Dermis blood vessel endothelial cell (primary cell): ENCODE measurements at regions not wholly inside any gene's neighbourhood (a gene's known extent, or its start where the extent isn't known, plus 50 kb on each side); places are given as distances from the start of the nearest gene placed in this dataset.
"Not testable (repeated sequence)": the region's sequence is repeated elsewhere in the genome, so short reads cannot be mapped to it uniquely, and the experiment has no call there.

Experiments
- DNase-seq: peaks from one replicate; pipeline ENCODE4 v3.0.0; 2010

DNA sequence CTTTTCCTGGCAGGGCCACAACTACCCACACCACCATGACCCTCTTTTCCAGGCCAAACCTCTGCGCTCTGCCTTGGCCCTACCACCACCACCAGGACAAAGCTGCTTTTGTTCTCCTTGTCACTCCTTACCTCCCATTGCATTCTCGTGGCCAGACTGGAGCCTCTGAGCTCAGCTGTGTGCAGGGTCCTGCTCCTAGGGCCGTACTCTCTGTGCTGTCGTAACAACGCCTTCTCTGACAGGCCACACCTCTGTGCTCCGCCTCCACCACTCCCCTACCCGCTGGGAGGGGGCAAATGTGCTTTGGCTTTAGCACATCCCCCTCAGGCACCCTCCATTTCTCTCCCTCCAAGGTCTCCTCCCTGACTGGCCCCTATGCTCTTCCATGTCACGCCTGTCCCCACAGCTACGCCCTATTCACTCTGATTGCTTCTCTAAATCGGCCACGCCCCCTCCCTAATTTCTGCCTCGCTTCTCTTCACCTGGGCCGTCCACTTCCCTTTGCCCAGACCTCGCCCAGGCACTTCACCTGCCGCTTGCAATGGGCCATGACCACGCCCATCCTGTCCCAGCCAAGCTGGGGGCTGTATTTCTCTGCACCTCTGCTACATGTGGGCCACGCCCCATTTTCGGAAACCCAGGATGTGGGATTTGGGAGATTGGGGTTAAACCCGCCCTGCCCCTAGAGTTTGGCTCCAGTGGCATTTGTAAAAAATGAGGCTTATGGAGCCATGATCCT is 472.3 kb downstream of the KLF12 start:
- DNase-seq = no peak

DNA sequence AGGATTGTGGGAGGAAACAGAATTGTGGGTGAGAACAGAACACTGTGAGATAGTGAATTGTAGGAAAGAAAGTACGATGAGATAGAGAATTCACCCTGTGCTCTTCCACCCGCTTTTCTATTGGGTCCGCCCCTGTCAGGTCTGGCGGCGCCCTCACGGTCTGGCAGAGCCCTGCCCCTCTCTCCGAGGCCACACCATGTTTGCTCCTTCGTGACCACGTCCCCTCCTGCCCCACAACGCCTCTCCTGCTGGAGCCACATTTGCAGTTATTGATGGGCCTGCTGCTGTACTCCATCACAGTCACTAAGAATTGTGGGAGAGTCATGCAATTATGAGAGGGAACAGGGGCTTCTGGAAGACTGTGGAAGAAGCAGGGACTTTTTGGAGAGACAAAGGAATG is 473.1 kb downstream of the KLF12 start:
- DNase-seq = no peak

DNA sequence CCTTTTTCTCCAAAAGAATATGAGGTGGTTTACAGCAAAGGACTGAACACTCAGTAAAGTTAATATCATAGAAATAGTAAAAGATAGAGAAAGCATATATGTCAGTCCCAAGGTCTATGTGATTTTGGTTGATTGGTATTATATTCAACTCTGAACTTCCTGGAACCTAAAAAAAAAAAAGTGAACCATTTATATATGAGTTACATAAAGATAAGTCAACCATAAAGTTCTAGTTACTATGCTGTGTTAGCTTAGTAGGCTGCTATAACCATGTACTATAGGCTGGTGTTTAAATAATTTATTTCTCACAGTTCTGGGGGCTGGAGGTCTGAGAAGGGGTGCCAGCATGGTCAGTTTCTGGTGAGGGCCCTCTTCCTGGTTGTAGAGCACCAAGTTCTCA is 475.6 kb downstream of the KLF12 start:
- DNase-seq = no peak

DNA sequence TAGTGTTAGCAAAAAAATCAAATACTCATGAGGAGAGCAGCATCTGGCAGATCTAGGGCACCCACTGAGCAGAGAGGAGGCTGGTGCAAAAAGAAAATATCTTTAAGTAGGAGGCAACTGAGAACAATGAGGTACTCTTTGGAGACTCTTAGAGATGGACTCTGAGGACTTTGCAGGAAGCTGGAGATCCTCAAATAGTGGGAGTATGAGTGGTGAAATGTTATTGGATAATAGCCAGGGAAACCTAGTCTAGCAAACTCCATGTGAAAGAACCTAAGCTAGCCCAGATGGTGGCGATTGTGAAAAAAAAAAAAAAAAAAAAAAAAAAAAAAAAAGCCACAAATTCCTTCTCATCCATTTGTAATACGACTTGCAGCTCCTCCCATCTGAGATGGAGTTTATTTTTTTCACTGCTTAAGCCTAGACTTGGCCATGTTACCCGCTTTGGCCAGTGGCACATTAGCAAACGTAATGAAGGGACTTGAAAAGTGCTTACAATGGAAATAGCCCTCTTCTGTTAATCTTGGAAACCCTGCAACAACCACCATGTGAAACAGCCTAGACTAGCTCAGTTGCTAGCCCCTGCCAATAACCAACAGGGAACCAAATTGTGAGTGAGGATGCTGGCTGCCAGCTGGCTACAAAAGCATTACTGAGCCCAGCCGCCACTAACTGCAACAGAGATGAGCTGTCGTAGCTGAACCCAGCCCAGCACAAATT is 476.2 kb downstream of the KLF12 start:
- DNase-seq = no peak

DNA sequence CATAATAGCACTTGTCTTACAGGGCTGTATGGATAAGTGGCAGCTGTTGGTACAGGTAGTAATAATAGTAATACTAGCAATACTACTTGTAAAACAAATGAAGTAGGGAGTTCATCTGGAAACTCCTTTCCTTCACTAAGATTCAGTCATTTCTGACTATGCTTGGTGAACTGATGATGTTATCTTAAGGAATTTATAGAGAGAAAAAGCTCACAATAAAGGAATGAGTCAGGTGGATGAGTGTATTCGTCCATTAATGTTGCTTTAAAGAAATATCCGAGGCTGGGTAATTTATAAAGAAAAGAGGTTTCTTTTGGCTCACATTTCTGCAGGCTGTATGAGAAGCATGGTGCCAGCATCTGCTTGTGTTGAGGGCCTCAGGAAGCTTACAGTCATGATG is 477.3 kb downstream of the KLF12 start:
- DNase-seq = no peak

DNA sequence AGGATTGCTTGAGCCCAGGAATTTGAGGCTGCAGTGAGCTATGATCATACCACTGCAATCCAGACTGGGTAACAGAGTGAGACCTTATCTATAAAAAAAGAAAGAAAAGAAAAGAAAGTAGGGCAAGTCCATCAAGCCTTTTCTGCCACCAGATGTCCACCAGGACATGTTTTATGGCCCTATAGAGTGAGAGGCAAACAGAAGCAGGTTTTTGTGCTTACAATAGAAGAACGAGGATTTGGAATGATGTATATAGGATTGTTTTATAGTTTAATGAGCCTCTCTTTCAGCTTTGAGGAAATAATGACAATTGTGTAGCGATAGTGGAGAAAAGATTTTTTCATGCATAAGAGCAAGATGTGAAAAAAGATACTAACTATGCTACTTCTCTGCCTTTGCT is 480.5 kb downstream of the KLF12 start:
- DNase-seq = no peak

DNA sequence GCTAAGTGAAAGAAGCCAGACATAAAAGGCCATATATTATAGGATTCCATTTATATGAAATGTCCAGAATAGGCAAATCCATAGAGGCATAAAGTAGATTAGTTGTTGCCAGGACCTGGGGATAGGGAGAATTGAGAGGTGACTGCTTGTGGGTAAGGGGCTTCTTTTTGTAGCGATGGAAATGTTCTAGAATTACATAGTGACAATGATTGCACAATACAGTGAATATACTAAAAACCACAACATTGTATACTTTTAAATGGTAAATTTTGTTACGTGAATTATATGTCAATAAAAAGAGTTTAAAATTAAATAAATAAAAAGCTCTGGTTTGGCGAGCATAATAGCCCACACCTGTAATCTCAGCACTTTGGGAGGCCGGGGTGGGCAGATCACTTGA is 486.8 kb downstream of the KLF12 start:
- no peak for DNase-seq

DNA sequence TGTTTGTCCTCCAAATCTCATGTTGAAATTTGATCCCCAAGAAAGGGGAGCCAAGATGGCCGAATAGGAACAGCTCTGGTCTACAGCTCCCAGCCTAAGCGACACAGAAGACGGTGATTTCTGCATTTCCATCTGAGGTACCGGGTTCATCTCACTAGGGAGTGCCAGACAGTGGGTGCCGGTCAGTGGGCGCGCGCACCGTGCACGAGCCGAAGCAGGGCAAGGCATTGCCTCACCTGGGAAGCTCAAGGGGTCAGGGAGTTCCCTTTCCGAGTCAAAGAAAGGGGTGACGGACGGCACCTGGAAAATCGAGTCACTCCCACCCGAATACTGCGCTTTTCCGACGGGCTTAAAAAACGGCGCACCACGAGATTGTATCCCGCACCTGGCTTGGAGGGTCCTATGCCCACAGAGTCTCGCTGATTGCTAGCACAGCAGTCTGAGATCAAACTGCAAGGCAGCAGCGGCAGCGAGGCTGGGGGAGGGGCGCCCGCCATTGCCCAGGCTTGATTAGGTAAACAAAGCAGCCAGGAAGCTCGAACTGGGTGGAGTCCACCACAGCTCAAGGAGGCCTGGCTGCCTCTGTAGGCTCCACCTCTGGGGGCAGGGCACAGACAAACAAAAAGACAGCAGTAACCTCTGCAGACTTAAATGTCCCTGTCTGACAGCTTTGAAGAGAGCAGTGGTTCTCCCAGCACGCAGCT is 493.6 kb downstream of the KLF12 start:
- DNase-seq = not testable (repeated sequence)

DNA sequence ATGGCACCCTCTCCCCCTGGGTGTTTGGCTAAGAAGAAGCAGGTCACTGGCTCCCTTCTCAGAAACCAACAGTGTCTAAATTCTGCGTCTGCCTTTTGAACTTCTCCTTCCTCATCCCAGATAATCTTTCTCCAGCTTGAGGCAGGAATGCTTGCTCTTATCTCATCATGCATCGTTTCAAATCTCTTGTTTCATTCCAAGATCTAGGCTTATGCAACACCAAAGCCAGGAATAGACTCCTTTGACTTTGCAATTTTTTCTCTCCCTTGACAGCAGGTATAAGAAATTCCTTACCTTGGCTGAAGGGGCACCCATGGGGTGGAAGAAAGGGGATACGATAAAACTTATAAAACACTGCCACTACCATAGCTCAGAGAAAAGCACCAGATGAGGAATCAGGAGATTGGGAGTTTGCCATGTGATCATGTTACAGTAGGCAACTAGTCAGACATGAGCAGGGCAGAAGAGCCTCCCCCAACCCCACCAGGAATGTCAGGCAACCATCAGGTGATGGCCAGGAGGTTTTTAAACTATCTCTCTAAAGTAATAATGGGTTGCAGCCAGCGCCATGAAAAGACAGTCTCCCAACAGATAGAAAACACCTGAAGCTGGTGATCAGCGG is 498.9 kb downstream of the KLF12 start:
- no peak for DNase-seq

DNA sequence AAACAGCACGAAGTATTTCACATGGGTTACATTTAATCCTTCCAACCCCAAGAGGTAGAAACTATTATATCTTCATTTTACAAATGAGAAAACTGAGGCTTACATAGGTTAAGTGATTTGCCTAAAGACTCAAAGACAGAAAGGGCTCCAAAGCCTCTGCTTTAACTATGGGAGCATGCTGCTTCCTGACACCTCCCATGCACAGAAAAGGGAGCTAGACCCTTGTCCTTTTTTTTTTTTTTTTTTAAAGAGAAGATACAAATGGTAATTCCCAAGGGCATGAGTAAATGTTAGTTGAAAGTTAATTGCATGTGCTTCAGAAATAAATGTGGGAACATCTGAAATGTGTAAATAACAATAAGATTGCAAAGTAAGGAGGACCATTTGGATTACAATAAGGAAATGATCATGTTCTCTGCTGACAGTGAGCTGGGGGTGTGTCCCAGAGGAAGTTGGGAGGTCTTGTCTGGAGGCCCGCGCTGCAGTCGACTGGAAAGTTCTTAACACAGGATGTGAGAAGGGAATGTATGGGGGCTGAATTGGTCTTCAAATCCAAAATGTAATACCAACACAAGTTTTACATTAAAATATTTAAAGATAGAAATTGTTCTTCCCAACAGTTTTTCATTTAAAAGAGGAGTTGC is 500.3 kb downstream of the KLF12 start:
- DNase-seq = no peak

DNA sequence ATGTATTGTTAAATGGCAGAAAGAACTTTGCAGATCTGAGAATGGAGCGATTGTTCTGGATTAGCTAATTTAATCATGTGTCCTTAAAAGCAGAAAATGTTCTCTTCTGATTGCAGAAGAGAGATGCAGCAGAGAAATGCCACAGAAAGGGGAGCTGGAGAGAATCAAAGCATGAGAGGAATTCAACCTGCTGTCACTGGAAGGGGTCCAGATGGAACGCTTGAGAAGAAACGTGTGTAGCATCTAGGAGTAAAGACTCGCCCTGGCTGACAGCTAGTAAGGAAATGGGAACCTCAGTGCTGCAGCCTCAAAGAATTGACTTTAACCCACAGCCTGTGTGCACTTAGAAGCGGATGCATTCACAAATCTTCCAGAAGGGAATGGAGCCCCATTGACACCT is 502.8 kb downstream of the KLF12 start:
- no peak for DNase-seq

DNA sequence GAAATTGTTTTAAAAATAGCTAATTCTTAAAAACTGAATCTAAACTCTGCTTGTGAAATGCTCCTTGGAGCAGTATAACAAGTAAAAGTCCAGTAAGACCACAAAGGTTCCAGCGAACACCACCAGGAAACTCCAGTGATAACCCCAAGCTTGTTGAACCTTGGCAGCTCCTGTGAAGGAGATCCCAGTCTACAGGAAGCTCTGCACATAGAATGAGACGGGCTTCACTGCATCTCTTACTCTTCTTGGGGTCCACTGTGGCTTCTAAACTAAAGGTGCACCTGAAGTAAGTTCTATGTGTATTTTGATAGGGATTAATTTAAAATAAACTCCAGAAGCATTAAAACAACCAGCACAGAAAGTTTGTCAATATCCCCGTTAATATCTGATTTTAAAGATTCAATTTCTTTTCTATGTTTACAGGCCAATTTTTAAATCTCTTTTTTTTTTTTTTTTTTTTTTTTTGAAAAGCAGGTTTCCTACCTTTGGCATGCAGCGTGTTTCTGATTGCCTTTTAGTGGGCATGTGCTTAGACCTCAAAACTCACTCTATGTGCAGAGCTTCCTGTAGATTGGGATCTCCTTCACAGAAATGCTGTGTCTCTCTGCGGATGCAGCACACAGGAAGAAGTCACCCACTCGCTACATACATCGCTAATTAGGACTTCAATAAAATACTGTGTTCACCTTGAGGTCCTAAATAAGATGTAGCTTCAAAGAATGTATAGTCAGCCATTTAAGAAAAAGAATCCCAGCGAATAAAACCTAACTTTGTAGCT is 508.5 kb downstream of the KLF12 start:
- DNase-seq = no peak

DNA sequence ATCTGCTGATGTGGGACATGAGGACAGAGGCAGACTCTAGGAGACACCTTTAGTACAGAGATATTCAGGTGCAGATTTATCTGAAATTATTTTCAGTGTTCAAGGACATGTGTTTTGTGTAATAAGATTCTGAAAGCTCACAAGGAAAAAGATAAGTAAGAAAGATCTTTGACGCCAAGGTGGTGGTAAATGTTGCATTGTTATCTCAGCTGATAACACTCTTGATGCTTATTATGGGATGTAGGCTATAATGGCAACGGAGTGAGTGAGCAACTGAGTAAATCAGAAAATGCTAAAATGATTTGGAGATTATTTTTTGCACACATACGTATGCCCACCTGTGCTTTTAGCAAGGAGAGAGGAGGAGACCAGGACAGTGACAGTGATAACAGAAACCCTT is 510.9 kb downstream of the KLF12 start:
- DNase-seq = no peak

DNA sequence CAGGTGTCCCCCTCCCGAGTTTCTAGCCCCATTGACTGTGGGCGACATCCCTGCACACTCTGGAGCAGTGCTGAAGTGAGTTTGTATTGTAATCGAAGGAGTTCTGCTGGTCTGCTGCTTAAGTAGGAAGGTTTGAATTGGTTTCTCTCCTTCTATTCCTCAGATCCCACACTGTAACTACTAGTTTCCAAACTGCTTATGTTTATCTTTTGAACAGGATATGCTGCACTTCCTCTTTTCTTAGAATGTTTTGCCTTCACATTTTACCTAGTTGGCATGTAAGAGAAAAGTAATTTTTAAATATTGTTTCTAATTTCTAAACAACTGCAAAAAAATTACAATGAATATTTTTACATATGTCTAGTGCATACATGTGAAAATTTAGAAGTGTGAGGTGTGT is 511.8 kb downstream of the KLF12 start:
- DNase-seq = peak; percentile 1

DNA sequence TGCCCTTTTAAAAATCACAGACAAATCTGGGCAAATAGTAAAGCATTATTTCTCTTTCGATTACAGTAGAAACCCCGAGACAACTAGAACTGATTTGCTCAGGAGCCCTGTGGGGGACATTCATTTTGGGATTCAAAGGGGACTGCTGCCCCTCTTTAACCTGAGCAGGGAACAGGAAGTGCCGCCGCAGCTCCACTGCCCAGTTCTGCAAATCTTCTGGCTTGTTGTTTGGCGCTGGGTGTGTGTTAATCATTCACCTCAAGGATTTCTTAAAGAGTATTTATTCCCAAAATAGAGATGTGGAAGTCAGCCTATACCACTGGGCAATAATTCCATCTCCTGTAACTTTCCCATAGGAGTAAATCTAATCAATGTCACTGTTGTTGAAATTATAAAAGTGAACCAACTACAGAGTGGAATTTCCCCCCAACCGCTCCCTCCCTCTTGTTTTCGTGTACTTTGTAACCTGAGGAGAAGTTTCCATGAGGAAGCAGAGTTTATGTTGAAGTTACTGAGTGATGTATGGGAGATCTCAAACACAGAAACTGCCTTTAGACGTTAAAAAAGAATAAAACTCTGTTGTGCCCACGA is 515.8 kb downstream of the KLF12 start:
- no peak for DNase-seq

DNA sequence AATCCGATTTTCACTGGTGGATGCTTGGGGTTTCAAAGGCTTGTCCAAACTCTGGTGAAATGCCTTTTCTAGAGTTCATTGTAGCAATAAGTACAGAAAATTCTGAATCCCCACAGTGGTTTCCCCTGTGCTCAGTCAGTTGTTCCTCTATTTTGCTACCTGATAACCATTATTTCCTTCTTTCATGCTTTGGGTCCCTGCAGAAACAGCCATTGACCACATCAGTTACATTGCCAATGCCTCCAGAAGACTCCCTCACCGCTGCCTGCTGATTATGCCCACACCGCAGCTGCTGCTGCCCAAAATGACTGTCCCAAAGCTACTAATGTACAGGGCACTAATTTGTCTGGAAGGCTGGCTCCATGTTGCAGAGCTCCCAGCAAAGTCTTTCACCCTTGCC is 517.3 kb downstream of the KLF12 start:
- DNase-seq = no peak

DNA sequence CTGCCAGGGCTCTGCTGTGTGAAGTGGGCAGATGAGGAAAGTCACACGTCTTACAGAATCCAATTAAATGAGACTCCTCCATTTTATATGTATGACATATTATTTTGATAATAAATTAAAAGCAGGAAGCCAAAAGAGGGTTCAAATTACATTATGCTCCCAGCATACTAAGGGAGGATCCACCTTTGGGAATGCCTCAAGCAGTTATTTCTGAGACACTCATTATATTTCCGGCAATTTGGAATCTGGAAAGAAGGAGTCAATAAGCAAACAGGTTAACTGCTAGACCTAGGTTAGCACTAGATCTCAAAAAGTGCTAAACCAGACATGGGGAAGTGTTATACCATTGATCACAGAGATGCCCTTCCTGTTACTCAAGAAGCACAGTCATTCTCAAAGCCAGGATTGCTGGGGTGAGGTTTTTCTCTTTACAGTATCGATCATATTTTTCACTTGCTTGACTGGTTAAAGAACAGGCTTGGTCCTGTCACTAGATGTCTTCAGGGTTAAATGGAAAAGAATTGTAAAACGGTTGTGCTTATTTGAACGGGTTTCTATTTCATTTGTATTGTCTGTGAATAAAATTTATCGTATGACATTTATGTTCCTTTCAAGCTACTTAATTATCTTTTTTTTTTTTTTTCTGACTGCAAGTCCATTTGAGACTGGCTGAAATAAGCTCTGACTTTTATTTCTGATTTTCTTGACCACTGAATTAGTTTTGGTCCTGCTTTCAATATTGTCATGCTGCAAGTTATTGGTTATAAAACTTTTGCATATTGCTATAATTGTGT is 523.2 kb downstream of the KLF12 start:
- no peak for DNase-seq

DNA sequence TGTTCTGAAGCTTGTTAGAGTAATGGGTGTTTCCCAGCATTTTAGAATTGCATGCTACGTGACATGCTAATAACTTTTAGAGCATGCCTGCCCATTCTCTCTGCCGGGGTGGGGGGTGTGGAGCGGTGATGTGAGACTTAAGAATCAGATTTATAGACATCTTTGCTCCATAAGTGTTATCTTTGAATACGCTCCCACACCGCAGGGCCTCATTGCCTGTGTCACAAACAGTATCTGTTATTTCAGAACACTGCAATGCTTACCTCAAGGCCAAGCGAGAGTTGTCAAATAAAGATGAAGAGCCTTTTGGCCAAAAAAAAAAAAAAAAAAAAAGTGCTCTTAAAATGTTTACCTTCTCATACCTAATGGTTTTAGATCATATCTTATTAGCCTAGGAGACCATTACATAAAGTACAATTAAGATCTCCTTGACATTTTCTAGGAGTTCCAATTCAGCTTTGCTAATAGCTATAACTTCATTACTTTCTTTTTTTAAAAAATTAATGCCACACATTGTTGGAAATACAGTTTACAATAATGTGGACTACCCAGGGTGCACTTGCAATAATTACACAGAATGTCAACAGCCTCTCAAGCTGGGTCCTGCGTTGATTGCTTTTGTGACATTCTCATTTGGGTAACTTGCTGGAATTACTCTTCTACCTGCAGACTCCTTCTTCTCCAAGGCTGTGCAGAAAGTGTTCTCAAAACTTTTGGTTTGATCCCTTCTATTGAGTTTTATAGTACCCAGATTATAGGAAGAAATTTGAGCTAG is 525.3 kb downstream of the KLF12 start:
- DNase-seq = no peak

DNA sequence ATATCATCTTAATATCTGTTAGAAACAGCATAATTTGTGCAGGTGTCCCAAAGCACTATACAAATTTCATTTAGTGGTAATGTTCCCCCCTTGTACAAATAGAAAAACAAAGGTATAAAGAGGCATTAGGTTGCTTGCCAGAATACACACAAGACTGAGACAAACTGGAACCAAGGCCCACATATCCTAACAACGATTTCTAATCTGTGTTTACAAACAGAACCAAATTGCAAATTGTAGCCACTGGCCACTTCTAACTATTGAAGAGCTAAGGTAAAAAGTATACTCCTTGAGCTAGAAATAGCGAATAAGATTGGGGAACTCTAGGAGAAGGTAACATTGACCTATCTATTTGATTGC is 526.1 kb downstream of the KLF12 start:
- no peak for DNase-seq

DNA sequence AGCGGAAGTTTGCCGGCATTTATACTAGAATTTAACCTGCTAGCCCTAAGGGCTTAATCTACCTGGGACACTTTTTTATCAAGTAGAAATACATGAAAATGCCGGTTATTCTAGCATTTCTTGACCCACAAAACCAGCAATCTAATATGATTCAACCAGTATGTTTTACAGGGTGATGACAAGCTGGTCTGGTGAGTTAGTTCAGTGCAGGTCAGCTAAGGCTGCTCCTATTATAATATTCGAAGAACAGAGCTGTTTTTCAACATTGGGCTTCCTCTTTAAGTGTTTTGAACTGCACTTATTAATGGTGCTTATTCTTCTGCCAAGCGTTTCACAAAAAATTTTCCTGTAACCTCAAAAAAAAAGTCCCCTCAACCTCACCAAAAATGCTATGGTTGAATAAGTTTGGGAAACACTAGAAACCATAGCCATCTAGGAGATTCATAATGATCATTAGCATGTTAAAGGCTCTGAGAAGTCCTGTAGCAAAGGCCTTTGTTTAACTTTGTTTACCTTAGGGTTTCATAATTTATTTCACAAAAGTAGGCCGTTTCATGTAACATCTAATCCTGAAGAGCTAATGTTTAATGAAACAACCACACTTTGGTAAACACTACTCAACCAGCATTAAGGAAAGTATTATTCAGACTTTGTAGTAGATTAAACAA is 526.6 kb downstream of the KLF12 start:
- DNase-seq = no peak
